Lung (tissue), 11 donors: ENCODE measurements at regions not wholly inside any gene's neighbourhood (a gene's known extent, or its start where the extent isn't known, plus 50 kb on each side); places are given as distances from the start of the nearest gene placed in this dataset.

Experiments used
- ATAC-seq: fragments of 200-7000 bp; cut with Tn5 transposase; one replicate; pipeline ENCODE4 v1.9.1; 2020; ENCODE audit warnings: moderate number of reproducible peaks; ENCODE audit not compliant: insufficient read depth, low FRiP score
- DNase-seq, 3 donors: peaks; one replicate each; pipeline ENCODE4 v3.0.0-alpha.2; 2013 to 2017
- H3K27ac ChIP-seq, 2 donors: one replicate each; pipeline ENCODE4 v1.5.1; 2013; ENCODE audit warnings: mild to moderate bottlenecking in 2 of 2, moderate library complexity in 2 of 2, control low read depth in 1 of 2, inconsistent platforms in 1 of 2, low read depth in 1 of 2, low read length in 1 of 2
- H3K27me3 ChIP-seq, 3 donors: one replicate each; pipeline ENCODE4 v1.5.1; 2013; ENCODE audit warnings: low read length in 2 of 3; ENCODE audit not compliant: control insufficient read depth in 3 of 3, insufficient read depth in 3 of 3
- H3K36me3 ChIP-seq, 4 donors: one replicate each; pipeline ENCODE4 v1.5.1; 2013; ENCODE audit warnings: low read length in 4 of 4, mild to moderate bottlenecking in 1 of 4, moderate library complexity in 1 of 4; ENCODE audit not compliant: control insufficient read depth in 4 of 4, insufficient read depth in 4 of 4
- H3K4me1 ChIP-seq, 5 donors: one replicate each; pipeline ENCODE4 v1.5.1; 2013; ENCODE audit warnings: low read length in 5 of 5, mild to moderate bottlenecking in 2 of 5, moderate library complexity in 1 of 5; ENCODE audit not compliant: control insufficient read depth in 5 of 5, insufficient read depth in 5 of 5
- H3K4me3 ChIP-seq: one replicate; pipeline ENCODE4 v1.5.1; 2013; ENCODE audit warnings: mild to moderate bottlenecking, control low read depth, moderate library complexity
- H3K9ac ChIP-seq, 2 donors: one replicate each; pipeline ENCODE4 v1.5.1; 2013; ENCODE audit warnings: low read length in 2 of 2, control low read depth in 1 of 2; ENCODE audit not compliant: insufficient read depth in 1 of 2
- H3K9me3 ChIP-seq, 4 donors: one replicate each; pipeline ENCODE4 v1.5.1; 2013; ENCODE audit warnings: low read length in 3 of 4, mild to moderate bottlenecking in 1 of 4, moderate library complexity in 1 of 4; ENCODE audit not compliant: control insufficient read depth in 4 of 4, insufficient read depth in 3 of 4
- WGBS, 2 donors: extraction: QIAGEN DNeasy Blood & Tissue Kit; methylation state at CpG; one replicate each; pipeline ENCODE4 v1.1.7; 2013; 5-methylcytosine and 5-hydroxymethylcytosine counted together
- TF ChIP-seq, protein P1 (sequence below): IDR thresholded peaks from 2 replicates; pipeline ENCODE4 v1.5.1; 2012; ENCODE audit warnings: mild to moderate bottlenecking; ENCODE audit errors: control extremely low read depth, extremely low read depth
- donor health status: control.
- donor health status: control.
- donor health status: Bipolar disorder and iron deficiency.
- donor health status: healthy.
- donor health status: DM: yes; HTN: yes; CAD: no.

- H3K4me1 ChIP-seq = peaks cover 0 to 6% (median 0%) of the 10 kb centered on the region in 5 donors
- H3K4me3 ChIP-seq = no peak overlapping the region
- H3K27ac ChIP-seq = no peak overlapping the region
- no peaks in the 10 kb centered on the region for H3K36me3 ChIP-seq
- no peak for ATAC-seq
- TF ChIP-seq, protein P1, sequence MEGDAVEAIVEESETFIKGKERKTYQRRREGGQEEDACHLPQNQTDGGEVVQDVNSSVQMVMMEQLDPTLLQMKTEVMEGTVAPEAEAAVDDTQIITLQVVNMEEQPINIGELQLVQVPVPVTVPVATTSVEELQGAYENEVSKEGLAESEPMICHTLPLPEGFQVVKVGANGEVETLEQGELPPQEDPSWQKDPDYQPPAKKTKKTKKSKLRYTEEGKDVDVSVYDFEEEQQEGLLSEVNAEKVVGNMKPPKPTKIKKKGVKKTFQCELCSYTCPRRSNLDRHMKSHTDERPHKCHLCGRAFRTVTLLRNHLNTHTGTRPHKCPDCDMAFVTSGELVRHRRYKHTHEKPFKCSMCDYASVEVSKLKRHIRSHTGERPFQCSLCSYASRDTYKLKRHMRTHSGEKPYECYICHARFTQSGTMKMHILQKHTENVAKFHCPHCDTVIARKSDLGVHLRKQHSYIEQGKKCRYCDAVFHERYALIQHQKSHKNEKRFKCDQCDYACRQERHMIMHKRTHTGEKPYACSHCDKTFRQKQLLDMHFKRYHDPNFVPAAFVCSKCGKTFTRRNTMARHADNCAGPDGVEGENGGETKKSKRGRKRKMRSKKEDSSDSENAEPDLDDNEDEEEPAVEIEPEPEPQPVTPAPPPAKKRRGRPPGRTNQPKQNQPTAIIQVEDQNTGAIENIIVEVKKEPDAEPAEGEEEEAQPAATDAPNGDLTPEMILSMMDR = no peak
- no peaks in the 10 kb centered on the region for H3K27me3 ChIP-seq
- DNase-seq = no peak
- no peaks in the 10 kb centered on the region for H3K9me3 ChIP-seq
- H3K9ac ChIP-seq = no peak overlapping the region
- WGBS, 2 donors = 82 to 90% methylated on average over 3 of the region's 3 CpGs
These were observed 210.0 kb upstream of the DAB1 start for GRCh38 chr1:57633881-57634280.

GRCh38 chr1:57633056-57633455, 209.2 kb upstream of the DAB1 start:
- H3K4me1 ChIP-seq = peaks cover 0 to 6% (median 0%) of the 10 kb centered on the region in 5 donors
- no peaks in the 10 kb centered on the region for H3K9me3 ChIP-seq
- H3K9ac ChIP-seq = no peak overlapping the region
- no peaks in the 10 kb centered on the region for H3K27me3 ChIP-seq
- no peaks in the 10 kb centered on the region for H3K36me3 ChIP-seq
- H3K27ac ChIP-seq = no peak overlapping the region
- DNase-seq (peak in 2 of 3 donors; percentile 20 to 48), ATAC-seq (no peak)
- TF ChIP-seq, protein P1 = no peak
- no peak overlapping the region for H3K4me3 ChIP-seq
- WGBS, 2 donors = 44 to 46% methylated on average over 4 of the region's 4 CpGs

- Histone ChIP-seq H3K9me3 (no peaks in the 10 kb centered on the region), H3K4me1 (peaks cover 0 to 6% (median 0%) of the 10 kb centered on the region in 5 donors), H3K27ac (no peak overlapping the region), H3K36me3 (no peaks in the 10 kb centered on the region), H3K27me3 (no peaks in the 10 kb centered on the region), H3K9ac (no peak overlapping the region), H3K4me3 (no peak overlapping the region)
- 35 to 42% methylated on average over 3 of the region's 3 CpGs for WGBS, 2 donors
- DNase-seq (no peak), ATAC-seq (no peak)
- TF ChIP-seq, protein P1 = no peak
These were observed 208.5 kb upstream of the DAB1 start for GRCh38 chr1:57632401-57632800.

DNA sequence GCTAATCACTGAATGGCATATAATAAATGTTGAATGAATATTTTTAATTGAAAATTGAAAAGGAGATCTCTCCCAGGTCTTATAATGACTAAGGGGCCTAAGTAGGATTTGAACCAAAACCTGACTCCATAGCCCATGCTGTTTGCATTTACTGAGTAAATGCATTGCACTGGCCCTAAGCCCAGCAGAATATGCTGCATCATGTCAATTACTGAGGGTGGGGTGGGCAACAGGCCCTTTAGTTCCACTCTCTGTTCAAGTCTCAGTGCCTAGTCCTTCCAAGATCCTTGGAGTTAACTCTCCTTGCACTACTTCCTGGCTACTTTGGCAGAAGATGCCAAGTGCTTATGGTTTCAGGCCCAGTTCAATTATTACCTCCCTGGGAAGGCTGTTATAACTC, 203.8 kb upstream of the DAB1 start:
- DNase-seq (no peak), ATAC-seq (no peak)

More for the DNA sequence above, 203.8 kb upstream of the DAB1 start:
- Histone ChIP-seq H3K4me3 (no peak overlapping the region), H3K9me3 (no peaks in the 10 kb centered on the region), H3K9ac (no peak overlapping the region), H3K4me1 (peaks cover 0 to 8% (median 0%) of the 10 kb centered on the region in 5 donors), H3K36me3 (no peaks in the 10 kb centered on the region), H3K27ac (no peak overlapping the region), H3K27me3 (no peaks in the 10 kb centered on the region)
- TF ChIP-seq, protein P1 = no peak
